Right atrium auricular region (tissue), 2 donors: ENCODE measurements at regions not wholly inside any gene's neighbourhood (a gene's known extent, or its start where the extent isn't known, plus 50 kb on each side); places are given as distances from the start of the nearest gene placed in this dataset.
"Not testable (repeated sequence)": the region's sequence is repeated elsewhere in the genome, so short reads cannot be mapped to it uniquely, and the experiment has no call there.

Source experiments
- DNase-seq: peaks from one replicate; pipeline ENCODE4 v3.0.0-alpha.2; 2019; ENCODE audit warnings: low spot score
- H3K27ac ChIP-seq, 2 donors: fragments of 200-600 bp; sonication (generic); 1 replicate in 1 of 2; 2 replicates in 1 of 2; pipeline ENCODE4 v1.5.1; 2016 to 2019
- H3K27me3 ChIP-seq, 2 donors: fragments of 200-600 bp; sonication (generic); one replicate each; pipeline versions ENCODE4 v1.5.1 to v1.6.0; 2017 to 2019
- H3K36me3 ChIP-seq: fragments of 200-600 bp; sonication (generic); one replicate; pipeline ENCODE4 v1.5.1; 2016
- H3K4me1 ChIP-seq, 2 donors: fragments of 200-600 bp; sonication (generic); one replicate each; pipeline versions ENCODE4 v1.5.1 to v1.6.0; 2017 to 2019
- H3K4me3 ChIP-seq, 2 donors: fragments of 200-600 bp; sonication (generic); 1 replicate in 1 of 2; 2 replicates in 1 of 2; pipeline ENCODE4 v1.5.1; 2017 to 2019; ENCODE audit warnings: mild to moderate bottlenecking in 1 of 2, moderate library complexity in 1 of 2
- H3K9me3 ChIP-seq, 2 donors: fragments of 200-600 bp; sonication (generic); one replicate each; pipeline ENCODE4 v1.5.1; 2019

GRCh38 chr5:34096033-34096432 lies 53.0 kb upstream of the C1QTNF3 start:
- not testable (repeated sequence) for H3K9me3 ChIP-seq, H3K36me3 ChIP-seq, H3K27me3 ChIP-seq, H3K4me3 ChIP-seq, H3K4me1 ChIP-seq, DNase-seq, H3K27ac ChIP-seq

DNA sequence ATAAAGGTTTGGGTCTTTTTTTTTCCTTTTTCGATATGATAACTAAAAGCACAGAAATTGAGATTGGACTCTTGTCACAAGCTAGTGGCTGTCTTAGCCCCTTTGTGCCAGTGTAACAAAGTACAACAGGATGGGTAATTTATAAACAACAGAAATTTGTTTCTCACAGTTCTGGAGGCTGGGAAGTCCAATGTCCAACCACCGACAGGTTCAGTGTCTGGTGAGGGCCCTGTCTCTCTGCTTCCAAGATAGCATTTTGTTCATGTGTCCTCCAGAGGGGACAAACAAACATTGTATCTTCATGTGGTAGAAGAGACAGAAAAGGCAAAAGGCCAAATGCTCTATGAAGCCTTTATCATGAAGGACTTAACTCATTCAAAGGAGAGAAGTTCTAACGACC lies 56.9 kb upstream of the C1QTNF3 start:
- not testable (repeated sequence) for H3K27ac ChIP-seq, H3K27me3 ChIP-seq, DNase-seq, H3K36me3 ChIP-seq, H3K4me1 ChIP-seq, H3K9me3 ChIP-seq, H3K4me3 ChIP-seq

DNA sequence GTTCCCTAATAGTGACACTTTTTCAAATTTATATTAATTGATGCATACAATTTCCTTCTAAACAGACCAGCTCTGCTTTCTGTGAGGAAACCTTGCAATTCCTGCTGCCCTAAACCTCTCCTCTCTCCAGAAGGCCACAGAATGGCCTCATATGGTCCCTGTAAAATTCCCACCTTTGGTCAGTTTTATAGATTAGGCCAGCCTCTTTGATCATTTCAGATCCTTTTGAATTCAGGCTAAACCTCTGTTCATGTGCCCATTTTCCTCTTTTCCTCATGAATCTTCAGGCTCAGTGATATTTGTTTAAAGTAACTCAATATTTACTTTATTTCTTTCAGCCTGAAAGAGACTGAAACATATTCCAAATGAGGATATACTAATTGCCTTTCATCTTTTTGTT lies 58.6 kb upstream of the C1QTNF3 start:
- not testable (repeated sequence) for H3K27ac ChIP-seq, H3K36me3 ChIP-seq, H3K4me3 ChIP-seq, H3K27me3 ChIP-seq, H3K9me3 ChIP-seq, DNase-seq, H3K4me1 ChIP-seq

DNA sequence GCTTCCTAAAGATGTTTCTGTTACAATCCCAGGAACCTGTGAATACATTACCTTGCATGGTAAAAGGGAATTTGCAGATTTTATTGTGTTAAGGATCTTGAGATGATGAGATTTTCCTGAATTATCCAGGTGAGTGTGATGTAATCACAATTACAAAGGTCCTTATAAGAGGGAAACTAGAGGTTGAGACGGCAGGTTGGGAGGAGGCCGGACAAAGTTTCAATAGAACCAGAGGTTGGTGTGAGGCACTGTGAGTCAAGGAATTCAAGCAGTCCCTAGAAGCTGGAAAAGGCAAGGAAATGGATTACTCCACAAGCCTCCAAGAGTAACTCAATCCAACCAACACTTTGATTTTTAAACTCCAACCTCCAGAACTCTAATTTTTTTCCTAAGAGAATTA lies 65.9 kb upstream of the C1QTNF3 start:
- not testable (repeated sequence) for H3K9me3 ChIP-seq, H3K4me3 ChIP-seq, H3K4me1 ChIP-seq, H3K36me3 ChIP-seq, H3K27ac ChIP-seq, DNase-seq, H3K27me3 ChIP-seq

GRCh38 chr5:34124280-34124679 lies 81.3 kb upstream of the C1QTNF3 start:
- H3K27me3 ChIP-seq, H3K4me1 ChIP-seq: not testable (repeated sequence)

DNA sequence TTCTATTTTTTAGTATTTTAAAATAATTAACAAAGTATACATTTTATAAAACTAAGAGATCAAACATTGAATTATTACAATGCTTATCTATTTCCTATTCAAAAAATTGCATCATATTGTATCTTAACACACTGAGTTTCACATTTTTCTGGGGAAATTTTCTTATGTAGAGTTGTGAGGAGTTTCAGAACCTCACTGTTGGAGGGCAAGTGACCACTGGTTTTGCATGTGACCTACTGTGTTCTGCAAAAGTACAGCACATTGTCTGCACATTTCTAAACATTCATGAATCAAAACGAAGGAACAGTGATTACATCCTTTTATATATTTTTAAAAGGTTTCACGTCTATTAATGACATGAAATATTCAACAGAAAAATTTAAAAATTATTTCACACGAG lies 82.3 kb upstream of the C1QTNF3 start:
- H3K36me3 ChIP-seq, DNase-seq, H3K4me3 ChIP-seq, H3K4me1 ChIP-seq, H3K27me3 ChIP-seq, H3K9me3 ChIP-seq, H3K27ac ChIP-seq: not testable (repeated sequence)

More at GRCh38 chr5:34124280-34124679, 81.3 kb upstream of the C1QTNF3 start:
- not testable (repeated sequence) for H3K4me3 ChIP-seq, H3K36me3 ChIP-seq, H3K9me3 ChIP-seq, DNase-seq, H3K27ac ChIP-seq

DNA sequence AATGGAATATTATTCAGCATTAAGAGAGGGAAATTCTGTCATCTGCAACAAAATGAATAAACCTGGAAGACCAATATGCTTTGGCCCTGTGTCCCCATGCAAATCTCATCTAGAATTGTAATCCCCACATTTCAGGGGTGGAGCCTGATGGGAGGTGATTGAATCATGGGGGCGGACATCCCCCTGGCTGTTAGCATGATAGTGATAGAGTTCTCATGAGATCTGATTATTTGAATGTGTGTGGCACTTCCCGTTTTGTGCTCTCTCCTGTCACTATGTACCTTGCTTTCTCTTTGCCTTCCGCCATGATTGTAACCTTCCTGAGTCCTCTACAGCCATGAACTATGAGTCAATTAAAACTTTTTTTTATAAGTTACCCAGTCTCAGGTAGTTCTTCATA lies 83.7 kb upstream of the C1QTNF3 start:
- not testable (repeated sequence) for H3K4me1 ChIP-seq, H3K4me3 ChIP-seq, DNase-seq, H3K36me3 ChIP-seq, H3K27ac ChIP-seq, H3K9me3 ChIP-seq, H3K27me3 ChIP-seq

DNA sequence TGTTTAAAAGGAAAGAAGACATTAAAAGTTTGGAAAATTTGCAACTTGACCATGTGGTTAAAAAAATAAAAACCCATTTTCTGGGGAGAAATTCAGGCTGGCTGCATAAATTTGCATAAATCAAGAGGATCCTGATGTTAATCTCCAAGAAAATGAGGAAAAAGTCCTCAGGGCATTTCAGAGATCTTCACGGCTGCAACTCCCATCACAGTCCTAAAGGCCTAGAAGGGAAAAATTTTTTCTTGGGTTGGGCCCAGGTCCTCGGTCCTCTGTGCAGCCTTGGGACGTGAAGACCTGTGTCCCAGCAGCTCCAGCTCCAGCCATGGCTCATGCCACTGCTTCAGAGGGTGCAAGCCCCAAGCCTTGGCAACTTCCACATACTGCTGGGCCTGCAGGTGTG lies 84.8 kb upstream of the C1QTNF3 start:
- not testable (repeated sequence) for H3K4me3 ChIP-seq, H3K27ac ChIP-seq, H3K4me1 ChIP-seq, H3K9me3 ChIP-seq, H3K36me3 ChIP-seq, DNase-seq, H3K27me3 ChIP-seq

- DNase-seq, H3K9me3 ChIP-seq, H3K36me3 ChIP-seq, H3K27me3 ChIP-seq, H3K4me1 ChIP-seq, H3K27ac ChIP-seq, H3K4me3 ChIP-seq: not testable (repeated sequence)
Observed at GRCh38 chr5:34128890-34129289, 85.9 kb upstream of the C1QTNF3 start.

GRCh38 chr5:34154988-34155387 lies 112.0 kb upstream of the C1QTNF3 start:
- not testable (repeated sequence) for H3K27me3 ChIP-seq, H3K27ac ChIP-seq, H3K9me3 ChIP-seq, DNase-seq, H3K4me1 ChIP-seq, H3K36me3 ChIP-seq, H3K4me3 ChIP-seq

- H3K27me3 ChIP-seq, H3K4me3 ChIP-seq, H3K36me3 ChIP-seq, H3K4me1 ChIP-seq, H3K9me3 ChIP-seq, H3K27ac ChIP-seq, DNase-seq: not testable (repeated sequence)
Observed at GRCh38 chr5:34156703-34157414, 113.8 kb upstream of the C1QTNF3 start.

- not testable (repeated sequence) for H3K27me3 ChIP-seq, DNase-seq, H3K27ac ChIP-seq, H3K9me3 ChIP-seq, H3K4me3 ChIP-seq, H3K4me1 ChIP-seq, H3K36me3 ChIP-seq
Observed at GRCh38 chr5:34160904-34161303, 117.9 kb upstream of the C1QTNF3 start.

- H3K4me3 ChIP-seq, H3K27me3 ChIP-seq, H3K4me1 ChIP-seq, H3K9me3 ChIP-seq, DNase-seq, H3K27ac ChIP-seq, H3K36me3 ChIP-seq: not testable (repeated sequence)
Observed at GRCh38 chr5:34171398-34171797, 128.4 kb upstream of the C1QTNF3 start.

DNA sequence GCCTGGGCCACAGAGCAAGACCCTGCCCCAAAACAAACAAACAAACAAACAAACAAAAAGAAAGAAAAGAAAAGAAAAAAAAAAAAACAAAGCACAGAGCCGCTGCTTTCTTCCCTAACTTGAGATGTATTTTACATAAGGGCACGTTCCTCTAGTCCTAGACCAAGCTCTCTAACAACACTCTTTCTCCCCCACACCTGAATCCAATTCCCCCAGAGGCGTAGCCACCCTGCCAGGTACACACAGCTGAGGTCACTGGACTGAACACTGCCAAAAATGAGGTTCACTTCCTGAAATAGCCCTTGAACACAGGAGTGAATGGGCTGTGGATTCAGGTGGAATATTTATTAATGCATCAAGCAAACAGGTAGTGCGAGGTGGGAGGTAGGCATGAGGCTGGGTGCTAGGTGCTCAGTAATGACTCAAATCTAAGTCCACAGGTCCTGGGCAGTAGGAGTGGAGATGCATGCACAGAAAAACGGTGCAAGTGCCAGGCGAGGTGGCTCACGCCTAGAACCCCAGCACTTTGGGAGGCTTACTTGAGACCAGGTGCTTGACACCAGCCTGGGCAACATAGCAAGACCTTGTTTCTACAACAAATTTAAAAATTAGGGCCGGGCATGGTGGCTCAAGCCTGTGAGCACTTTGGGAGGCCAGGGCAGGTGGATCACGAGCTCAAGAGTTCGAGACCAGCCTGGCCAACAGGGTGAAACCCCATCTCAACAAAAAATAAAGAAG lies 136.6 kb upstream of the C1QTNF3 start:
- H3K4me1 ChIP-seq, H3K4me3 ChIP-seq, H3K36me3 ChIP-seq, H3K9me3 ChIP-seq, H3K27ac ChIP-seq, DNase-seq, H3K27me3 ChIP-seq: not testable (repeated sequence)

- not testable (repeated sequence) for H3K27ac ChIP-seq, H3K36me3 ChIP-seq, H3K4me1 ChIP-seq, H3K9me3 ChIP-seq, H3K27me3 ChIP-seq, DNase-seq, H3K4me3 ChIP-seq
Observed at GRCh38 chr5:34180225-34180624, 137.2 kb upstream of the C1QTNF3 start.
